Panc1 (cell line): ENCODE measurements at regions not wholly inside any gene's neighbourhood (a gene's known extent, or its start where the extent isn't known, plus 50 kb on each side); places are given as distances from the start of the nearest gene placed in this dataset.

Source experiments
- ATAC-seq: fragments of 200-7000 bp; cut with Tn5 transposase; 2 replicates; pipeline ENCODE4 v1.9.1; 2020; ENCODE audit warnings: mild to moderate bottlenecking, moderate library complexity
- BruUV-seq: library from RNA; stranded (reverse); fragments of 400-500 nt; replicated peaks from 2 replicates; lab custom pipeline; 2021; lab: Mats Ljungman, UMichigan
- CTCF ChIA-PET: fragments of 300-600 bp; sonication (Branson Sonifier 250); formaldehyde crosslinking; loops from one replicate; lab custom pipeline; 2022; ENCODE audit warnings: antibody characterized with exemption; lab: Charles Lee
- POLR2A ChIA-PET: fragments of 300-600 bp; sonication (Branson Sonifier 250); formaldehyde crosslinking; loops from one replicate; lab custom pipeline; 2022; ENCODE audit warnings: antibody characterized with exemption; lab: Charles Lee
- DNase-seq: peaks from one replicate; pipeline ENCODE4 v3.0.0-alpha.2; 2010; ENCODE audit warnings: low read depth, low spot score
- H3K27ac ChIP-seq: 2 replicates; pipeline ENCODE4 v1.5.1; 2011; ENCODE audit warnings: mild to moderate bottlenecking, low read length, inconsistent platforms
- H3K27me3 ChIP-seq: fragments of 200-500 bp; sonication (Bioruptor generic); 2 replicates; pipeline ENCODE4 v1.6.0; 2014; ENCODE audit warnings: low read length, inconsistent platforms; ENCODE audit not compliant: control insufficient read depth, insufficient read depth
- H3K36me3 ChIP-seq: fragments of 200-500 bp; sonication (Bioruptor generic); 2 replicates; pipeline ENCODE4 v1.5.1; 2014; ENCODE audit warnings: inconsistent platforms, mild to moderate bottlenecking, low read length, moderate library complexity; ENCODE audit not compliant: control insufficient read depth, insufficient read depth
- H3K4me1 ChIP-seq: 2 replicates; pipeline ENCODE4 v1.5.1; 2011; ENCODE audit warnings: inconsistent platforms, mild to moderate bottlenecking, low read length, moderate library complexity; ENCODE audit not compliant: control insufficient read depth, insufficient read depth
- H3K4me3 ChIP-seq, 2 experiments: 2 replicates each; pipeline ENCODE4 v1.5.1; 2011 to 2012; ENCODE audit warnings: low read depth in 2 of 2, low read length in 2 of 2, mild to moderate bottlenecking in 2 of 2, inconsistent platforms in 1 of 2, moderate library complexity in 1 of 2
- H3K9me3 ChIP-seq: fragments of 200-500 bp; sonication (Bioruptor generic); 2 replicates; pipeline ENCODE4 v1.5.1; 2014; ENCODE audit warnings: low read depth, mild to moderate bottlenecking, inconsistent platforms, low read length, moderate library complexity; ENCODE audit not compliant: control insufficient read depth, insufficient read depth
- CTCF ChIP-seq: fragments of 450-650 bp; IDR thresholded peaks from 2 replicates; pipeline ENCODE4 v1.5.1; 2017; ENCODE audit warnings: mild to moderate bottlenecking
- POLR2AphosphoS5 ChIP-seq: IDR thresholded peaks from 2 replicates; pipeline ENCODE4 v1.6.1; 2012; ENCODE audit warnings: mild to moderate bottlenecking, low read depth, low read length, moderate library complexity
- REST ChIP-seq, 2 experiments: IDR thresholded peaks; 2 replicates each; pipeline ENCODE4 v1.6.1; 2011 to 2012; ENCODE audit warnings: low read depth in 2 of 2, control low read depth in 1 of 2, low read length in 1 of 2, mild to moderate bottlenecking in 1 of 2, moderate library complexity in 1 of 2; ENCODE audit not compliant: insufficient read depth in 1 of 2
- SIN3A ChIP-seq: IDR thresholded peaks from 2 replicates; pipeline ENCODE4 v1.6.1; 2012; ENCODE audit warnings: low read depth, mild to moderate bottlenecking, low read length, moderate library complexity, borderline replicate concordance; ENCODE audit not compliant: insufficient read depth
- TCF7L2 ChIP-seq: IDR thresholded peaks from 2 replicates; pipeline ENCODE4 v1.6.1; 2011; ENCODE audit warnings: mild to moderate bottlenecking, low read depth, low read length, inconsistent platforms
- in situ Hi-C: cut with HindIII; loops from 2 replicates; pipeline ENCODE4 v1.10.0; 2016; ENCODE audit warnings: low sequenced_read_pairs, low pct_unique_long_range_greater_than_20kb
- intact Hi-C: fragments of 100-400 bp; cut with micrococcal nuclease; formaldehyde crosslinking; loops from one replicate; pipeline ENCODE4 v1.10.0; 2022; ENCODE audit not compliant: unreplicated experiment

DNA sequence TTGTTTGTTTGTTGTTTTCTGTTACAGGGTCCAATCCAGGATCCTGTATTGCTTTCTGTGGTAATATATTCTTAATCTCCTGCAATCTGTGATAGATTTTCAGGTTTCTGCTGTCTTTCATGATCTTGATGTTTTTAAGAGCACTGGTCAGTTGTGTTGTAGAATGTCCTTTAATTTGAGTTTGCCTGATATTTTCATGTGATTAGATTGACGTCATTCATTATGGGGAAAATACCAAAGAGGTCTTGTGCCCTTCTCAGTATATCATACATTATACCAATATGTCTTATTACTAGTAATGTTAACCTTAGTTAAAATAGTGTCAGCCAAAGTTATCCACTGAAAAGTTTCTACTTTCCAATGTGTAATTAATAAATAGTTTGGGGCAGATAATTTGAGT lies 929.3 kb downstream of the PCDH19 start:
- no TSS peak for BruUV-seq
- Histone ChIP-seq H3K4me1 (no peaks in the 10 kb centered on the region), H3K36me3 (no peaks in the 10 kb centered on the region), H3K4me3 (no peak overlapping the region), H3K27ac (no peak overlapping the region), H3K9me3 (no peaks in the 10 kb centered on the region), H3K27me3 (no peaks in the 10 kb centered on the region)
- TF ChIP-seq CTCF: no peak
- no peak for TF ChIP-seq REST (IDR thresholded peaks at IDR 0.05; ENCODE audit: insufficient read depth in 1 of 2, low read depth in 2 of 2, low read length in 1 of 2)
- no peak for TF ChIP-seq SIN3A
- TF ChIP-seq TCF7L2: no peak
- TF ChIP-seq POLR2AphosphoS5: no peak
- in situ Hi-C loops: no loop called here
- ChIA-PET CTCF (no interaction called here), POLR2A (no interaction called here)
- no peak for DNase-seq
- intact Hi-C loops: no loop called here
- ATAC-seq: no peak

- Histone ChIP-seq H3K36me3 (no peaks in the 10 kb centered on the region), H3K4me3 (no peak overlapping the region), H3K4me1 (no peaks in the 10 kb centered on the region), H3K27me3 (no peaks in the 10 kb centered on the region), H3K9me3 (no peaks in the 10 kb centered on the region), H3K27ac (no peak overlapping the region)
- CTCF ChIA-PET: no interaction called here
- TF ChIP-seq CTCF: no peak
- TF ChIP-seq SIN3A: no peak
- no peak for TF ChIP-seq TCF7L2
- no peak for TF ChIP-seq REST (IDR thresholded peaks at IDR 0.05; ENCODE audit: insufficient read depth in 1 of 2, low read depth in 2 of 2, low read length in 1 of 2)
- no peak for TF ChIP-seq POLR2AphosphoS5
- POLR2A ChIA-PET: no interaction called here
- no peak for DNase-seq
- no peak for ATAC-seq
- intact Hi-C loops (no loop called here), in situ Hi-C loops (no loop called here)
- BruUV-seq: no TSS peak
Measured at GRCh38 chrX:99469439-99469838, 940.6 kb downstream of the PCDH19 start.
